ENCODE measurements at regions not wholly inside any gene's neighbourhood (a gene's known extent, or its start where the extent isn't known, plus 50 kb on each side); places are given as distances from the start of the nearest gene placed in this dataset.

- no peaks in the 10 kb centered on the region for H3K4me1 ChIP-seq (ENCODE audit: control insufficient read depth, insufficient read depth, low read length)
- DNase-seq, result peak in 1 of 2 donors; percentile 5
- no CpG with 5 or more reads among the region's 3 CpGs for WGBS (ENCODE audit: insufficient coverage, low lambda C conversion rate)
These were observed 382.8 kb downstream of the GPD2 start for GRCh38 chr2:156818944-156819343.

GRCh38 chr2:156826341-156826933 lies 390.3 kb downstream of the GPD2 start:
- H3K27ac ChIP-seq (ENCODE audit: low read length), result no peak overlapping the region
- no peaks in the 10 kb centered on the region for H3K27me3 ChIP-seq (ENCODE audit: control insufficient read depth, insufficient read depth, low read length)
- H3K9me3 ChIP-seq (ENCODE audit: control insufficient read depth, low read depth, low read length), result peaks cover 10% of the 10 kb centered on the region
- no peak overlapping the region for H3K4me3 ChIP-seq (ENCODE audit: low read length)
- no peaks in the 10 kb centered on the region for H3K4me1 ChIP-seq (ENCODE audit: control insufficient read depth, insufficient read depth, low read length)
- DNase-seq, result peak in 1 of 2 donors; percentile 10
- no peaks in the 10 kb centered on the region for H3K36me3 ChIP-seq (ENCODE audit: control insufficient read depth, insufficient read depth, low read length)
- no CpG with 5 or more reads among the region's 2 CpGs for WGBS (ENCODE audit: insufficient coverage, low lambda C conversion rate)

More at GRCh38 chr2:156818944-156819343, 382.8 kb downstream of the GPD2 start:
- H3K27ac ChIP-seq (ENCODE audit: low read length), result no peak overlapping the region
- no peaks in the 10 kb centered on the region for H3K27me3 ChIP-seq (ENCODE audit: control insufficient read depth, insufficient read depth, low read length)
- H3K36me3 ChIP-seq (ENCODE audit: control insufficient read depth, insufficient read depth, low read length), result no peaks in the 10 kb centered on the region
- H3K9me3 ChIP-seq (ENCODE audit: control insufficient read depth, low read depth, low read length), result no peaks in the 10 kb centered on the region
- no peak overlapping the region for H3K4me3 ChIP-seq (ENCODE audit: low read length)

- Histone ChIP-seq H3K4me3 (ENCODE audit: low read length) (no peak overlapping the region), H3K27me3 (ENCODE audit: control insufficient read depth, insufficient read depth, low read length) (no peaks in the 10 kb centered on the region), H3K36me3 (ENCODE audit: control insufficient read depth, insufficient read depth, low read length) (no peaks in the 10 kb centered on the region), H3K27ac (ENCODE audit: low read length) (no peak overlapping the region), H3K4me1 (ENCODE audit: control insufficient read depth, insufficient read depth, low read length) (no peaks in the 10 kb centered on the region), H3K9me3 (ENCODE audit: control insufficient read depth, low read depth, low read length) (peaks cover 3% of the 10 kb centered on the region)
- DNase-seq, result no peak
- WGBS (ENCODE audit: insufficient coverage, low lambda C conversion rate), result no CpG with 5 or more reads among the region's 1 CpG
These were observed 398.3 kb downstream of the GPD2 start for GRCh38 chr2:156834431-156834830.

GRCh38 chr2:156837635-156838370 lies 401.6 kb downstream of the GPD2 start:
- Histone ChIP-seq H3K4me1 (ENCODE audit: control insufficient read depth, insufficient read depth, low read length) (no peaks in the 10 kb centered on the region), H3K4me3 (ENCODE audit: low read length) (no peak overlapping the region), H3K9me3 (ENCODE audit: control insufficient read depth, low read depth, low read length) (no peaks in the 10 kb centered on the region), H3K36me3 (ENCODE audit: control insufficient read depth, insufficient read depth, low read length) (no peaks in the 10 kb centered on the region), H3K27me3 (ENCODE audit: control insufficient read depth, insufficient read depth, low read length) (no peaks in the 10 kb centered on the region), H3K27ac (ENCODE audit: low read length) (no peak overlapping the region)
- DNase-seq, result no peak
- WGBS (ENCODE audit: insufficient coverage, low lambda C conversion rate), result 71% methylated on average over 1 of the region's 6 CpGs

GRCh38 chr2:156841321-156841720 lies 405.1 kb downstream of the GPD2 start:
- H3K27ac ChIP-seq (ENCODE audit: low read length), result no peak overlapping the region
- no peak overlapping the region for H3K4me3 ChIP-seq (ENCODE audit: low read length)
- no peaks in the 10 kb centered on the region for H3K27me3 ChIP-seq (ENCODE audit: control insufficient read depth, insufficient read depth, low read length)
- no peaks in the 10 kb centered on the region for H3K9me3 ChIP-seq (ENCODE audit: control insufficient read depth, low read depth, low read length)
- WGBS (ENCODE audit: insufficient coverage, low lambda C conversion rate), result no CpG with 5 or more reads among the region's 3 CpGs
- no peaks in the 10 kb centered on the region for H3K4me1 ChIP-seq (ENCODE audit: control insufficient read depth, insufficient read depth, low read length)
- no peak for DNase-seq
- H3K36me3 ChIP-seq (ENCODE audit: control insufficient read depth, insufficient read depth, low read length), result no peaks in the 10 kb centered on the region

- no peaks in the 10 kb centered on the region for H3K27me3 ChIP-seq (ENCODE audit: control insufficient read depth, insufficient read depth, low read length)
- no peak for DNase-seq
These were observed 409.8 kb downstream of the GPD2 start for GRCh38 chr2:156845806-156846558.

GRCh38 chr2:156852210-156852609 lies 405.3 kb upstream of the GALNT5 start:
- no peaks in the 10 kb centered on the region for H3K4me1 ChIP-seq (ENCODE audit: control insufficient read depth, insufficient read depth, low read length)
- no peak overlapping the region for H3K27ac ChIP-seq (ENCODE audit: low read length)
- H3K36me3 ChIP-seq (ENCODE audit: control insufficient read depth, insufficient read depth, low read length), result no peaks in the 10 kb centered on the region
- no peak overlapping the region for H3K4me3 ChIP-seq (ENCODE audit: low read length)
- DNase-seq, result no peak
- H3K27me3 ChIP-seq (ENCODE audit: control insufficient read depth, insufficient read depth, low read length), result no peaks in the 10 kb centered on the region
- 62% methylated on average over 2 of the region's 4 CpGs for WGBS (ENCODE audit: insufficient coverage, low lambda C conversion rate)
- H3K9me3 ChIP-seq (ENCODE audit: control insufficient read depth, low read depth, low read length), result no peaks in the 10 kb centered on the region

More at GRCh38 chr2:156845806-156846558, 409.8 kb downstream of the GPD2 start:
- no peak overlapping the region for H3K27ac ChIP-seq (ENCODE audit: low read length)
- H3K9me3 ChIP-seq (ENCODE audit: control insufficient read depth, low read depth, low read length), result no peaks in the 10 kb centered on the region
- WGBS (ENCODE audit: insufficient coverage, low lambda C conversion rate), result 83% methylated on average over 2 of the region's 4 CpGs
- no peaks in the 10 kb centered on the region for H3K36me3 ChIP-seq (ENCODE audit: control insufficient read depth, insufficient read depth, low read length)
- H3K4me1 ChIP-seq (ENCODE audit: control insufficient read depth, insufficient read depth, low read length), result no peaks in the 10 kb centered on the region
- no peak overlapping the region for H3K4me3 ChIP-seq (ENCODE audit: low read length)

GRCh38 chr2:156852681-156853080 lies 404.8 kb upstream of the GALNT5 start:
- H3K27me3 ChIP-seq (ENCODE audit: control insufficient read depth, insufficient read depth, low read length), result no peaks in the 10 kb centered on the region
- H3K4me3 ChIP-seq (ENCODE audit: low read length), result no peak overlapping the region
- H3K4me1 ChIP-seq (ENCODE audit: control insufficient read depth, insufficient read depth, low read length), result no peaks in the 10 kb centered on the region
- no peaks in the 10 kb centered on the region for H3K36me3 ChIP-seq (ENCODE audit: control insufficient read depth, insufficient read depth, low read length)
- no peak for DNase-seq
- no peak overlapping the region for H3K27ac ChIP-seq (ENCODE audit: low read length)
- H3K9me3 ChIP-seq (ENCODE audit: control insufficient read depth, low read depth, low read length), result no peaks in the 10 kb centered on the region

- Histone ChIP-seq H3K36me3 (ENCODE audit: control insufficient read depth, insufficient read depth, low read length) (no peaks in the 10 kb centered on the region), H3K4me1 (ENCODE audit: control insufficient read depth, insufficient read depth, low read length) (no peaks in the 10 kb centered on the region), H3K27me3 (ENCODE audit: control insufficient read depth, insufficient read depth, low read length) (no peaks in the 10 kb centered on the region), H3K9me3 (ENCODE audit: control insufficient read depth, low read depth, low read length) (no peaks in the 10 kb centered on the region), H3K27ac (ENCODE audit: low read length) (no peak overlapping the region), H3K4me3 (ENCODE audit: low read length) (no peak overlapping the region)
- no peak for DNase-seq
- 60% methylated on average over 1 of the region's 2 CpGs for WGBS (ENCODE audit: insufficient coverage, low lambda C conversion rate)
These were observed 393.2 kb upstream of the GALNT5 start for GRCh38 chr2:156864325-156864724.

GRCh38 chr2:156864753-156865152 lies 392.8 kb upstream of the GALNT5 start:
- Histone ChIP-seq H3K4me1 (ENCODE audit: control insufficient read depth, insufficient read depth, low read length) (no peaks in the 10 kb centered on the region), H3K36me3 (ENCODE audit: control insufficient read depth, insufficient read depth, low read length) (no peaks in the 10 kb centered on the region), H3K27ac (ENCODE audit: low read length) (no peak overlapping the region), H3K4me3 (ENCODE audit: low read length) (no peak overlapping the region), H3K27me3 (ENCODE audit: control insufficient read depth, insufficient read depth, low read length) (no peaks in the 10 kb centered on the region), H3K9me3 (ENCODE audit: control insufficient read depth, low read depth, low read length) (no peaks in the 10 kb centered on the region)
- no CpG with 5 or more reads among the region's 6 CpGs for WGBS (ENCODE audit: insufficient coverage, low lambda C conversion rate)
- DNase-seq, result no peak

Data from large intestine (tissue), 3 donors.